GM12878 (cell line): ENCODE measurements at regions not wholly inside any gene's neighbourhood (a gene's known extent, or its start where the extent isn't known, plus 50 kb on each side); places are given as distances from the start of the nearest gene placed in this dataset.
A peak's percentile ranks its signal among the peaks of the same experiment; 100 is the strongest.
"Not testable (repeated sequence)": the region's sequence is repeated elsewhere in the genome, so short reads cannot be mapped to it uniquely, and the experiment has no call there.

ENCODE experiments used
- ATAC-seq: fragments of 200-7000 bp; cut with Tn5 transposase; 3 replicates; pipeline ENCODE4 v1.9.1; 2020; ENCODE audit warnings: mild to moderate bottlenecking, moderate library complexity
- BruUV-seq: library from RNA; stranded (reverse); fragments of 400-500 nt; replicated peaks from 2 replicates; lab custom pipeline; 2021; lab: Mats Ljungman, UMichigan
- CTCF ChIA-PET: fragments of 300-600 bp; sonication (Branson Sonifier 250); formaldehyde crosslinking; extraction: SDS; loops from one replicate; lab custom pipeline; 2021; ENCODE audit warnings: inconsistent platforms; lab: Yijun Ruan, JAX
- POLR2A ChIA-PET: fragments of 350-600 bp; formaldehyde crosslinking; extraction: SDS; loops from one replicate; lab custom pipeline; 2021; ENCODE audit warnings: inconsistent platforms; lab: Charles Lee
- RAD21 ChIA-PET: fragments of 300-600 bp; sonication (Branson Sonifier 250); formaldehyde crosslinking; loops from one replicate; lab custom pipeline; 2023; ENCODE audit warnings: antibody characterized with exemption; ENCODE audit not compliant: unreplicated experiment; lab: Charles Lee
- SMC1A ChIA-PET: fragments of 300-600 bp; sonication (Branson Sonifier 250); formaldehyde crosslinking; loops from one replicate; lab custom pipeline; 2023; ENCODE audit not compliant: unreplicated experiment, uncharacterized antibody; lab: Charles Lee
- DNase-seq: peaks from one replicate; pipeline ENCODE4 v3.0.0-alpha.2; 2011; ENCODE audit warnings: low read depth, low spot score
- FAIRE-seq: peaks from 3 replicates; lab custom pipeline; 2011; peaks lifted over from hg19 to GRCh38; lab: Jason Lieb, UNC
- H2AFZ ChIP-seq: 2 replicates; pipeline ENCODE4 v1.6.0; 2011; ENCODE audit warnings: low read depth, low read length, control low read depth; ENCODE audit not compliant: control insufficient read depth
- H3K27ac ChIP-seq: 2 replicates; pipeline ENCODE4 v1.5.1; 2011; ENCODE audit warnings: control low read depth; ENCODE audit not compliant: control insufficient read depth, insufficient read depth
- H3K27me3 ChIP-seq, 2 experiments: replicated peaks in 1 of 2; 2 replicates each; pipeline versions ENCODE4 v1.6.0 to v1.6.1; 2011; ENCODE audit warnings: low read length in 1 of 2; ENCODE audit not compliant: control insufficient read depth in 2 of 2, insufficient read depth in 2 of 2
- H3K36me3 ChIP-seq, 2 experiments: 2 replicates each; pipeline ENCODE4 v1.5.1; 2011; ENCODE audit warnings: low read length in 1 of 2; ENCODE audit not compliant: control insufficient read depth in 2 of 2, insufficient read depth in 2 of 2
- H3K4me1 ChIP-seq: 2 replicates; pipeline ENCODE4 v1.6.1; 2011; ENCODE audit warnings: mild to moderate bottlenecking, low read length, moderate library complexity, mixed read lengths; ENCODE audit not compliant: control insufficient read depth, insufficient read depth
- H3K4me2 ChIP-seq: 2 replicates; pipeline ENCODE4 v1.6.0; 2011; ENCODE audit warnings: control low read depth; ENCODE audit not compliant: control insufficient read depth, insufficient read depth
- H3K4me3 ChIP-seq: fragments of 200-600 bp; sonication (generic); 2 replicates; pipeline ENCODE4 v1.5.1; 2016
- H3K79me2 ChIP-seq: 2 replicates; pipeline ENCODE4 v1.6.0; 2011; ENCODE audit warnings: low read length; ENCODE audit not compliant: control insufficient read depth, insufficient read depth
- H3K9ac ChIP-seq: 2 replicates; pipeline ENCODE4 v1.8.0; 2011; ENCODE audit warnings: low read length, control low read depth, mixed read lengths; ENCODE audit not compliant: control insufficient read depth, insufficient read depth
- H3K9me3 ChIP-seq: replicated peaks from 3 replicates; pipeline ENCODE4 v1.5.1; 2011; ENCODE audit warnings: mild to moderate bottlenecking, low read length; ENCODE audit not compliant: control insufficient read depth, insufficient read depth
- H4K20me1 ChIP-seq: 2 replicates; pipeline ENCODE4 v1.6.0; 2011; ENCODE audit not compliant: control insufficient read depth, insufficient read depth
- NFYB ChIP-seq: IDR thresholded peaks from 2 replicates; pipeline ENCODE4 v1.6.1; 2011; ENCODE audit warnings: low read depth, mild to moderate bottlenecking, low read length, improper control_type of control experiment, moderate library complexity; ENCODE audit not compliant: insufficient read depth
- WGBS: methylation state at CpG from one replicate; pipeline ENCODE4 v1.1.6; 2016; ENCODE audit warnings: low lambda C conversion rate; ENCODE audit not compliant: insufficient replicate concordance, insufficient coverage; ENCODE audit errors: missing lambda C conversion rate; 5-methylcytosine and 5-hydroxymethylcytosine counted together
- in situ Hi-C: fragments of 300-500 bp; cut with MboI; formaldehyde crosslinking; loops from 9 replicates; pipeline ENCODE4 v1.14.3; 2018; ENCODE audit warnings: mixed read lengths
- intact Hi-C: fragments of 100-400 bp; cut with micrococcal nuclease; formaldehyde crosslinking; loops from one replicate; pipeline ENCODE4 v1.14.2; 2022; ENCODE audit not compliant: unreplicated experiment

DNA sequence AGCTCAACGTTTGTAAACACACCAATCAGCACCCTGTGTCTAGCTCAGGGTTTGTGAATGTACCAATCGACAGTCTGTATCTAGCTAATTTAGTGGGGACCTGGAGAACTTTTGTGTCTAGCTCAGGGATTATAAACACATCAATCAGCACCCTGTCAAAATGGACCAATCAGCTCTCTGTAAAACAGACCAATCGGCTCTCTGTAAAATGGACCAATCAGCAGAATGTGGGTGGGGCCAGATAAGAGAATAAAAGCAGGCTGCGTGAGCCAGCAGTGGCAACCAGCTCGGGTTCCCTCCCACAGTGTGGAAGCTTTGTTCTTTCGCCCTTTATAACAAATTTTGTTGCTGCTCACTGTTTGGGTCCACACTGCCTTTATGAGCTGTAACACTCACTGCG is 136.3 kb upstream of the JADE1 start:
- H3K4me3 ChIP-seq, BruUV-seq, H3K9me3 ChIP-seq: not testable (repeated sequence)

DNA sequence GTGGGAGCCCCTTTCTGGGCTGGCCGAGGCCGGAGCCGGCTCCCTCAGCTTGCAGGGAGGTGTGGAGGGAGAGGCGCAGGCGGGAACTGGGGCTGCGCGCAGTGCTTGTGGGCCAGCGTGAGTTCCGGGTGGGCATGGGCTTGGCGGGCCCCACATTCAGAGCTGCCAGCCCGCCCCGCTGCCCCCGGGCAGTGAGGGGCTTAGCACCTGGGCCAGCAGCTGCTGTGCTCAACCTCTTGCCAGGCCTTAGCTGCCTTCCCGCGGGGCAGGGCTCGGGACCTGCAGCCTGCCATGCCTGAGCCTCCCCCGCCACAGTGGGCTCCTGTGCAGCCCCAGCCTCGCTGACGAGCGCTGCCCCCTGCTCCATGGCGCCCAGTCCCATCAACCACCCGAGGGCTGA is 136.9 kb upstream of the JADE1 start:
- H3K9me3 ChIP-seq, H4K20me1 ChIP-seq, in situ Hi-C loops, intact Hi-C loops, ATAC-seq, H3K79me2 ChIP-seq, H3K4me3 ChIP-seq, H3K4me2 ChIP-seq, H3K9ac ChIP-seq, H2AFZ ChIP-seq, H3K36me3 ChIP-seq, FAIRE-seq, DNase-seq, H3K27me3 ChIP-seq, H3K27ac ChIP-seq, H3K4me1 ChIP-seq, BruUV-seq: not testable (repeated sequence)
- ChIA-PET RAD21 (interaction anchor here (1.1 kb wide), 1 partner anchor 141 kb away, joined by 3 read pairs; no protein-coding TSS in a partner anchor), SMC1A (interaction anchor here (1.0 to 3.2 kb wide), 3 partner anchors 12 to 218 kb away, joined by 6 to 36 read pairs (median 13); no protein-coding TSS in a partner anchor), CTCF (interaction anchor here (1.3 to 2.0 kb wide), 2 partner anchors 15 to 98 kb away, joined by 4 to 7 read pairs; no protein-coding TSS in a partner anchor), POLR2A (interaction anchor here (1.3 kb wide), 1 partner anchor 13 kb away, joined by 4 read pairs; no protein-coding TSS in a partner anchor)
- 88% methylated on average over 16 of the region's 22 CpGs for WGBS

More for the DNA sequence above, 136.3 kb upstream of the JADE1 start:
- ChIA-PET SMC1A (interaction anchor here (1.0 to 3.2 kb wide), 3 partner anchors 12 to 219 kb away, joined by 6 to 36 read pairs (median 13); no protein-coding TSS in a partner anchor), RAD21 (interaction anchor here (1.1 kb wide), 1 partner anchor 140 kb away, joined by 3 read pairs; no protein-coding TSS in a partner anchor), POLR2A (interaction anchor here (1.3 kb wide), 1 partner anchor 14 kb away, joined by 4 read pairs; no protein-coding TSS in a partner anchor), CTCF (interaction anchor here (1.3 kb wide), 1 partner anchor 16 kb away, joined by 4 read pairs; no protein-coding TSS in a partner anchor)
- H2AFZ ChIP-seq, H3K4me2 ChIP-seq, ATAC-seq, H3K27ac ChIP-seq, H3K27me3 ChIP-seq, H3K79me2 ChIP-seq, H3K9ac ChIP-seq, H3K36me3 ChIP-seq, H3K4me1 ChIP-seq, H4K20me1 ChIP-seq, intact Hi-C loops, FAIRE-seq, in situ Hi-C loops, DNase-seq: not testable (repeated sequence)
- 0 out of 2 replicates have a peak, but pooled peaks have one; percentile 28 for TF ChIP-seq NFYB
- WGBS, result 77% methylated on average over 6 of the region's 7 CpGs
